ENCODE measurements at regions not wholly inside any gene's neighbourhood (a gene's known extent, or its start where the extent isn't known, plus 50 kb on each side); places are given as distances from the start of the nearest gene placed in this dataset.

- TF ChIP-seq CTCF (IDR thresholded peaks at IDR 0.05), result no peak
- no peak for TF ChIP-seq POLR2A (IDR thresholded peaks at IDR 0.05)
Observed at GRCh38 chr4:120555058-120555457, 367.5 kb downstream of the PRDM5 start.
